Non-pigmented ciliary epithelial cell (primary cell): ENCODE measurements at regions not wholly inside any gene's neighbourhood (a gene's known extent, or its start where the extent isn't known, plus 50 kb on each side); places are given as distances from the start of the nearest gene placed in this dataset.
"Not testable (repeated sequence)": the region's sequence is repeated elsewhere in the genome, so short reads cannot be mapped to it uniquely, and the experiment has no call there.

Experiments used
- DNase-seq: peaks from one replicate; pipeline ENCODE4 v3.0.0-alpha.2; 2010; ENCODE audit warnings: low read depth

- no peak for DNase-seq
Measured at GRCh38 chr13:98075048-98075447, 67.8 kb upstream of the FARP1 start.

- DNase-seq = not testable (repeated sequence)
Measured at GRCh38 chr13:98076309-98076708, 66.6 kb upstream of the FARP1 start.

GRCh38 chr13:98080280-98080679 is 62.6 kb upstream of the FARP1 start:
- no peak for DNase-seq

GRCh38 chr13:98083507-98083906 is 59.4 kb upstream of the FARP1 start:
- DNase-seq = peak; percentile 87

- no peak for DNase-seq
Measured at GRCh38 chr13:98083936-98084335, 59.0 kb upstream of the FARP1 start.

GRCh38 chr13:98089246-98089645 is 53.6 kb upstream of the FARP1 start:
- peak; percentile 63 for DNase-seq

- no peak for DNase-seq
Measured at GRCh38 chr13:98092888-98093287, 50.0 kb upstream of the FARP1 start.
